Lung (tissue), 11 donors: ENCODE measurements at regions not wholly inside any gene's neighbourhood (a gene's known extent, or its start where the extent isn't known, plus 50 kb on each side); places are given as distances from the start of the nearest gene placed in this dataset.

Experiments used
- ATAC-seq: fragments of 200-7000 bp; cut with Tn5 transposase; one replicate; pipeline ENCODE4 v1.9.1; 2020; ENCODE audit warnings: moderate number of reproducible peaks; ENCODE audit not compliant: insufficient read depth, low FRiP score
- DNase-seq, 3 donors: peaks; one replicate each; pipeline ENCODE4 v3.0.0-alpha.2; 2013 to 2017
- H3K27ac ChIP-seq, 2 donors: one replicate each; pipeline ENCODE4 v1.5.1; 2013; ENCODE audit warnings: mild to moderate bottlenecking in 2 of 2, moderate library complexity in 2 of 2, control low read depth in 1 of 2, inconsistent platforms in 1 of 2, low read depth in 1 of 2, low read length in 1 of 2
- H3K27me3 ChIP-seq, 3 donors: one replicate each; pipeline ENCODE4 v1.5.1; 2013; ENCODE audit warnings: low read length in 2 of 3; ENCODE audit not compliant: control insufficient read depth in 3 of 3, insufficient read depth in 3 of 3
- H3K36me3 ChIP-seq, 4 donors: one replicate each; pipeline ENCODE4 v1.5.1; 2013; ENCODE audit warnings: low read length in 4 of 4, mild to moderate bottlenecking in 1 of 4, moderate library complexity in 1 of 4; ENCODE audit not compliant: control insufficient read depth in 4 of 4, insufficient read depth in 4 of 4
- H3K4me1 ChIP-seq, 5 donors: one replicate each; pipeline ENCODE4 v1.5.1; 2013; ENCODE audit warnings: low read length in 5 of 5, mild to moderate bottlenecking in 2 of 5, moderate library complexity in 1 of 5; ENCODE audit not compliant: control insufficient read depth in 5 of 5, insufficient read depth in 5 of 5
- H3K4me3 ChIP-seq: one replicate; pipeline ENCODE4 v1.5.1; 2013; ENCODE audit warnings: mild to moderate bottlenecking, control low read depth, moderate library complexity
- H3K9ac ChIP-seq, 2 donors: one replicate each; pipeline ENCODE4 v1.5.1; 2013; ENCODE audit warnings: low read length in 2 of 2, control low read depth in 1 of 2; ENCODE audit not compliant: insufficient read depth in 1 of 2
- H3K9me3 ChIP-seq, 4 donors: one replicate each; pipeline ENCODE4 v1.5.1; 2013; ENCODE audit warnings: low read length in 3 of 4, mild to moderate bottlenecking in 1 of 4, moderate library complexity in 1 of 4; ENCODE audit not compliant: control insufficient read depth in 4 of 4, insufficient read depth in 3 of 4
- CTCF ChIP-seq: IDR thresholded peaks from 2 replicates; pipeline ENCODE4 v1.5.1; 2012; ENCODE audit warnings: mild to moderate bottlenecking; ENCODE audit errors: control extremely low read depth, extremely low read depth
- WGBS, 2 donors: extraction: QIAGEN DNeasy Blood & Tissue Kit; methylation state at CpG; one replicate each; pipeline ENCODE4 v1.1.7; 2013; 5-methylcytosine and 5-hydroxymethylcytosine counted together
- donor health status: control.
- donor health status: control.
- donor health status: Bipolar disorder and iron deficiency.
- donor health status: healthy.
- donor health status: DM: yes; HTN: yes; CAD: no.

DNA sequence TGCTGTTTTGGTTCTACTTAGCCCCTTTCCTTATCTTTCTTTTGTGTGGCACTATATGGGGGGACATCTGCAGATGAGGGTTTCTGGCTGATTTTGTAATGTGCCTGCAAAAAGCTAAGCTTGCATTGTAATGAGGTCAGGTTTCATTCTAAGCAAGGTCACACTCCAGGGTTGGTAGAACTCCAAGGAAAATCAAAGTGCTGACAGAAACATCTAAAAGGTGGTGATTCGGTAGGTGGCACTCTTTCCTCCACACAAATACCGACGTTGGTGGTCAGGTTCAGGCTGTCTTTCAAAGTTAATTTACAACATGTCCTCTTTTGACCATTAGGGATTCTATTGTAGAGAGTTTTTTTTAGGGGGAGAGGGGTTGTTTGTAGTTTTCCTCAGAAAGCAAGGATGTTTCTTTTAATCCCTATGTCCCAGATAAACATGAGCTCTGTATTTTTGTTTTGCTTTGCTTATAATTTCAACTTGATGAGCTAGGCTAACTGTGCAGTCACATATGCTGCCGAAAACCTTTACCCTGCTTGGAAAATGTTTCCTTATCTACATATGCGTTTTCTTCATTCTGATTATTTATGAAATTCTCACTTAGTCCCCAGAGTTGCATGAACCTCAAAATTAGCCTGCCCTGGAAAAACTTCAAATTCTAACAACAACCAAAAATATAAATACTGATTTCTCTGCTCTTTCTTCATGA is 434.2 kb downstream of the PPARGC1A start:
- ATAC-seq: no peak
- no peak overlapping the region for H3K9ac ChIP-seq
- no peaks in the 10 kb centered on the region for H3K27me3 ChIP-seq
- no peak overlapping the region for H3K4me3 ChIP-seq
- H3K36me3 ChIP-seq: no peaks in the 10 kb centered on the region
- 33 to 37% methylated on average over 5 of the region's 5 CpGs for WGBS, 2 donors
- peak overlapping the region in 1 of 2 donors; percentile 57 for H3K27ac ChIP-seq
- TF ChIP-seq CTCF: no peak
- H3K4me1 ChIP-seq: peaks cover 0 to 22% (median 4%) of the 10 kb centered on the region in 5 donors
- no peaks in the 10 kb centered on the region for H3K9me3 ChIP-seq
- peak; percentile 80 to 96 (median 94) for DNase-seq

DNA sequence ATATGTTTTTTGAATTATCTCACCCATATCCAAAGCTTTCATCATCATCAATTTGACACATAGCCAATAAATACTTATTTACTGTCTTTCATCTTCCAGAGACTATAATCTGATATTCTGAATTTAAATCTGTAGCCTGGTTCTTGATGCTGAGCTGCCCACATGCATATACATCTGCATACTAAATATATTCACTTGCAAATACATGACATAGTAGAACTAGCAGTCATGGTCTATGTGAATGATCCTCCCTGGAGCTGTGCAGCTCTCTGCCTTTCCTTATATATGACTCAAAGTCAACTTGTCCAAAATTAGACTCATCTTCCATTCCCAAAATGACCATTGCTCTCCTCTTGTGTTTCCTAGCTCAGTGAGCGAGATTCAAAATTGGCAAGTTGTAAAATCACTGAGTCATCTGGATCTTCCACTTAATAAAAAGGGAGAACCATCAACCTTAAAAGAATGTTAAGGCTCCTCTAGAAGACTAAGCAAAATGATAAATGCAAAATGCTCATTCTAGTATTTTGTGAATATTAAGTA is 448.2 kb downstream of the PPARGC1A start:
- DNase-seq: no peak
- no peaks in the 10 kb centered on the region for H3K9me3 ChIP-seq
- H3K36me3 ChIP-seq: no peaks in the 10 kb centered on the region
- peaks cover 0 to 19% (median 0%) of the 10 kb centered on the region in 5 donors for H3K4me1 ChIP-seq
- H3K9ac ChIP-seq: no peak overlapping the region
- no peaks in the 10 kb centered on the region for H3K27me3 ChIP-seq
- H3K27ac ChIP-seq: no peak overlapping the region
- no peak overlapping the region for H3K4me3 ChIP-seq
- WGBS, 2 donors: 86 to 100% methylated on average over 1 of the region's 1 CpG
- ATAC-seq: no peak
- no peak for TF ChIP-seq CTCF

DNA sequence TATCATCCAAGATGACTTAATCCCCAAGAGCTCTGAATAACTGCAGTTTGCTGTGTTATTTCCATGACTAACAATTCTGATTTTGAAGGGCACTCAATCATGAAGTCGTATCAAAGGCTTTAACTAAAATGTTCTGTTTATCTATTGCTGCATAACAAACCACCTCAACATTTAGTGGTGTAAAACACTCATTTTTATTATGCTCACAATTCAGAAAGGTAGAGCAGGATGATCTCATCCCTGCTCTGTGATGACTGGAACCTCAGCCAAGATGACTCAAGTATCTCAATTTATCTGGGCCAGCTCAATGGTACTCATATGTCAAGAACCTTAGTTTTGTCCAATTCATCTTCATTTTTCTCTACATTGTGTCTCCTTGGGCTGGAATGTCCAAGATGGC is 451.1 kb downstream of the PPARGC1A start:
- Histone ChIP-seq H3K9me3 (no peaks in the 10 kb centered on the region), H3K9ac (no peak overlapping the region), H3K36me3 (no peaks in the 10 kb centered on the region), H3K4me3 (no peak overlapping the region), H3K27ac (no peak overlapping the region), H3K4me1 (peaks cover 0 to 10% (median 0%) of the 10 kb centered on the region in 5 donors), H3K27me3 (no peaks in the 10 kb centered on the region)
- DNase-seq (no peak), ATAC-seq (no peak)
- 69 to 77% methylated on average over 1 of the region's 1 CpG for WGBS, 2 donors
- no peak for TF ChIP-seq CTCF
